Panc1 (cell line): ENCODE measurements at regions not wholly inside any gene's neighbourhood (a gene's known extent, or its start where the extent isn't known, plus 50 kb on each side); places are given as distances from the start of the nearest gene placed in this dataset.

Experiments
- ATAC-seq: fragments of 200-7000 bp; cut with Tn5 transposase; 2 replicates; pipeline ENCODE4 v1.9.1; 2020; ENCODE audit warnings: mild to moderate bottlenecking, moderate library complexity
- BruUV-seq: library from RNA; stranded (reverse); fragments of 400-500 nt; replicated peaks from 2 replicates; lab custom pipeline; 2021; lab: Mats Ljungman, UMichigan
- CTCF ChIA-PET: fragments of 300-600 bp; sonication (Branson Sonifier 250); formaldehyde crosslinking; loops from one replicate; lab custom pipeline; 2022; ENCODE audit warnings: antibody characterized with exemption; lab: Charles Lee
- POLR2A ChIA-PET: fragments of 300-600 bp; sonication (Branson Sonifier 250); formaldehyde crosslinking; loops from one replicate; lab custom pipeline; 2022; ENCODE audit warnings: antibody characterized with exemption; lab: Charles Lee
- DNase-seq: peaks from one replicate; pipeline ENCODE4 v3.0.0-alpha.2; 2010; ENCODE audit warnings: low read depth, low spot score
- H3K27ac ChIP-seq: 2 replicates; pipeline ENCODE4 v1.5.1; 2011; ENCODE audit warnings: mild to moderate bottlenecking, low read length, inconsistent platforms
- H3K27me3 ChIP-seq: fragments of 200-500 bp; sonication (Bioruptor generic); 2 replicates; pipeline ENCODE4 v1.6.0; 2014; ENCODE audit warnings: low read length, inconsistent platforms; ENCODE audit not compliant: control insufficient read depth, insufficient read depth
- H3K36me3 ChIP-seq: fragments of 200-500 bp; sonication (Bioruptor generic); 2 replicates; pipeline ENCODE4 v1.5.1; 2014; ENCODE audit warnings: inconsistent platforms, mild to moderate bottlenecking, low read length, moderate library complexity; ENCODE audit not compliant: control insufficient read depth, insufficient read depth
- H3K4me1 ChIP-seq: 2 replicates; pipeline ENCODE4 v1.5.1; 2011; ENCODE audit warnings: inconsistent platforms, mild to moderate bottlenecking, low read length, moderate library complexity; ENCODE audit not compliant: control insufficient read depth, insufficient read depth
- H3K4me3 ChIP-seq, 2 experiments: 2 replicates each; pipeline ENCODE4 v1.5.1; 2011 to 2012; ENCODE audit warnings: low read depth in 2 of 2, low read length in 2 of 2, mild to moderate bottlenecking in 2 of 2, inconsistent platforms in 1 of 2, moderate library complexity in 1 of 2
- H3K9me3 ChIP-seq: fragments of 200-500 bp; sonication (Bioruptor generic); 2 replicates; pipeline ENCODE4 v1.5.1; 2014; ENCODE audit warnings: low read depth, mild to moderate bottlenecking, inconsistent platforms, low read length, moderate library complexity; ENCODE audit not compliant: control insufficient read depth, insufficient read depth
- POLR2AphosphoS5 ChIP-seq: IDR thresholded peaks from 2 replicates; pipeline ENCODE4 v1.6.1; 2012; ENCODE audit warnings: mild to moderate bottlenecking, low read depth, low read length, moderate library complexity
- REST ChIP-seq, 2 experiments: IDR thresholded peaks; 2 replicates each; pipeline ENCODE4 v1.6.1; 2011 to 2012; ENCODE audit warnings: low read depth in 2 of 2, control low read depth in 1 of 2, low read length in 1 of 2, mild to moderate bottlenecking in 1 of 2, moderate library complexity in 1 of 2; ENCODE audit not compliant: insufficient read depth in 1 of 2
- SIN3A ChIP-seq: IDR thresholded peaks from 2 replicates; pipeline ENCODE4 v1.6.1; 2012; ENCODE audit warnings: low read depth, mild to moderate bottlenecking, low read length, moderate library complexity, borderline replicate concordance; ENCODE audit not compliant: insufficient read depth
- TCF7L2 ChIP-seq: IDR thresholded peaks from 2 replicates; pipeline ENCODE4 v1.6.1; 2011; ENCODE audit warnings: mild to moderate bottlenecking, low read depth, low read length, inconsistent platforms
- in situ Hi-C: cut with HindIII; loops from 2 replicates; pipeline ENCODE4 v1.10.0; 2016; ENCODE audit warnings: low sequenced_read_pairs, low pct_unique_long_range_greater_than_20kb
- intact Hi-C: fragments of 100-400 bp; cut with micrococcal nuclease; formaldehyde crosslinking; loops from one replicate; pipeline ENCODE4 v1.10.0; 2022; ENCODE audit not compliant: unreplicated experiment
- TF ChIP-seq, protein P1 (sequence below): fragments of 450-650 bp; IDR thresholded peaks from 2 replicates; pipeline ENCODE4 v1.5.1; 2017; ENCODE audit warnings: mild to moderate bottlenecking

DNA sequence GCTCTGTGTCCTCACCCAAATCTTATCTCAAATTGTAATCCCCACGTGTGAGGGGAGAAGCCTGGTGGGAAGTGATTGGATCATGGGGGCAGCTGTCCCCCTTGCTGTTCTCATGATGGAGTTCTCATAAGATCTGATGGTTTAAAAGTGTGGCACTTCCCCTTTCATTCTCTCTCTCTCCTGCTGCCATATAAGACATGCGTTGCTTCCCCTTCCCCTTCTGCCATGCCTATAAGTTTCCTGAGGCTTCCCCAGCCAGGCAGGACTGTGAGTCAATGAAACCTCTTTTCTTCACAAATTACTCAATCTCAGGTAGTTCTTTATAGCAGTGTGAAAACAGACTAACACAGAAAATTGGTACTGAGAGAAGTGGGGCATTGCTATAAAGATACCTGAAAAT is 107.7 kb downstream of the DMAC1 start:
- BruUV-seq: no TSS peak
- in situ Hi-C loops: no loop called here
- DNase-seq (no peak), ATAC-seq (no peak)
- Histone ChIP-seq H3K9me3 (no peaks in the 10 kb centered on the region), H3K27me3 (no peaks in the 10 kb centered on the region), H3K27ac (no peak overlapping the region), H3K4me3 (no peak overlapping the region), H3K4me1 (no peaks in the 10 kb centered on the region), H3K36me3 (no peaks in the 10 kb centered on the region)
- POLR2A ChIA-PET: no interaction called here
- intact Hi-C loops: no loop called here
- CTCF ChIA-PET: no interaction called here
- TF ChIP-seq REST (IDR thresholded peaks at IDR 0.05; ENCODE audit: insufficient read depth in 1 of 2, low read depth in 2 of 2, low read length in 1 of 2) (no peak), SIN3A (no peak), TCF7L2 (no peak), POLR2AphosphoS5 (no peak)
- TF ChIP-seq, protein P1, sequence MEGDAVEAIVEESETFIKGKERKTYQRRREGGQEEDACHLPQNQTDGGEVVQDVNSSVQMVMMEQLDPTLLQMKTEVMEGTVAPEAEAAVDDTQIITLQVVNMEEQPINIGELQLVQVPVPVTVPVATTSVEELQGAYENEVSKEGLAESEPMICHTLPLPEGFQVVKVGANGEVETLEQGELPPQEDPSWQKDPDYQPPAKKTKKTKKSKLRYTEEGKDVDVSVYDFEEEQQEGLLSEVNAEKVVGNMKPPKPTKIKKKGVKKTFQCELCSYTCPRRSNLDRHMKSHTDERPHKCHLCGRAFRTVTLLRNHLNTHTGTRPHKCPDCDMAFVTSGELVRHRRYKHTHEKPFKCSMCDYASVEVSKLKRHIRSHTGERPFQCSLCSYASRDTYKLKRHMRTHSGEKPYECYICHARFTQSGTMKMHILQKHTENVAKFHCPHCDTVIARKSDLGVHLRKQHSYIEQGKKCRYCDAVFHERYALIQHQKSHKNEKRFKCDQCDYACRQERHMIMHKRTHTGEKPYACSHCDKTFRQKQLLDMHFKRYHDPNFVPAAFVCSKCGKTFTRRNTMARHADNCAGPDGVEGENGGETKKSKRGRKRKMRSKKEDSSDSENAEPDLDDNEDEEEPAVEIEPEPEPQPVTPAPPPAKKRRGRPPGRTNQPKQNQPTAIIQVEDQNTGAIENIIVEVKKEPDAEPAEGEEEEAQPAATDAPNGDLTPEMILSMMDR: no peak

- no TSS peak for BruUV-seq
- in situ Hi-C loops: no loop called here
- intact Hi-C loops: no loop called here
- Histone ChIP-seq H3K27ac (no peak overlapping the region), H3K4me1 (no peaks in the 10 kb centered on the region), H3K36me3 (no peaks in the 10 kb centered on the region), H3K27me3 (no peaks in the 10 kb centered on the region), H3K9me3 (no peaks in the 10 kb centered on the region), H3K4me3 (no peak overlapping the region)
- DNase-seq (no peak), ATAC-seq (no peak)
- ChIA-PET POLR2A (no interaction called here), CTCF (no interaction called here)
- TF ChIP-seq SIN3A: no peak
- TF ChIP-seq, protein P1: no peak
- TF ChIP-seq TCF7L2: no peak
- no peak for TF ChIP-seq REST (IDR thresholded peaks at IDR 0.05; ENCODE audit: insufficient read depth in 1 of 2, low read depth in 2 of 2, low read length in 1 of 2)
- no peak for TF ChIP-seq POLR2AphosphoS5
These were observed 109.6 kb downstream of the DMAC1 start for GRCh38 chr9:7690014-7690413.
